Ishikawa (cell line): ENCODE measurements at regions not wholly inside any gene's neighbourhood (a gene's known extent, or its start where the extent isn't known, plus 50 kb on each side); places are given as distances from the start of the nearest gene placed in this dataset.

Experiments
- CEBPB ChIP-seq: IDR thresholded peaks from 2 replicates; pipeline ENCODE4 v1.6.1; 2012
- CREB1 ChIP-seq: IDR thresholded peaks from 2 replicates; pipeline ENCODE4 v1.6.1; 2012; ENCODE audit warnings: low read depth
- EGR1 ChIP-seq: IDR thresholded peaks from 2 replicates; pipeline ENCODE4 v1.6.1; 2012
- EP300 ChIP-seq: IDR thresholded peaks from 2 replicates; pipeline ENCODE4 v1.6.1; 2012; ENCODE audit warnings: borderline replicate concordance
- FOXM1 ChIP-seq: IDR thresholded peaks from 2 replicates; pipeline ENCODE4 v1.6.1; 2012; ENCODE audit warnings: low read depth, borderline replicate concordance
- NFIC ChIP-seq: IDR thresholded peaks from 2 replicates; pipeline ENCODE4 v1.6.1; 2012
- RAD21 ChIP-seq: IDR thresholded peaks from 2 replicates; pipeline ENCODE4 v1.6.1; 2012; ENCODE audit warnings: low read depth
- TAF1 ChIP-seq: IDR thresholded peaks from 2 replicates; pipeline ENCODE4 v1.6.1; 2012; ENCODE audit warnings: low read depth, mild to moderate bottlenecking
- TCF12 ChIP-seq: IDR thresholded peaks from 2 replicates; pipeline ENCODE4 v1.6.1; 2012; ENCODE audit warnings: low read depth
- USF1 ChIP-seq: IDR thresholded peaks from 2 replicates; pipeline ENCODE4 v1.6.1; 2012
- YY1 ChIP-seq: IDR thresholded peaks from 2 replicates; pipeline ENCODE4 v1.6.1; 2012; ENCODE audit warnings: low read depth
- TF ChIP-seq, protein P1 (sequence below): IDR thresholded peaks from 2 replicates; pipeline ENCODE4 v1.6.1; 2012
- TF ChIP-seq, protein P2 (sequence below): IDR thresholded peaks from 2 replicates; pipeline ENCODE4 v1.6.1; 2012; ENCODE audit warnings: low read depth, mild to moderate bottlenecking

DNA sequence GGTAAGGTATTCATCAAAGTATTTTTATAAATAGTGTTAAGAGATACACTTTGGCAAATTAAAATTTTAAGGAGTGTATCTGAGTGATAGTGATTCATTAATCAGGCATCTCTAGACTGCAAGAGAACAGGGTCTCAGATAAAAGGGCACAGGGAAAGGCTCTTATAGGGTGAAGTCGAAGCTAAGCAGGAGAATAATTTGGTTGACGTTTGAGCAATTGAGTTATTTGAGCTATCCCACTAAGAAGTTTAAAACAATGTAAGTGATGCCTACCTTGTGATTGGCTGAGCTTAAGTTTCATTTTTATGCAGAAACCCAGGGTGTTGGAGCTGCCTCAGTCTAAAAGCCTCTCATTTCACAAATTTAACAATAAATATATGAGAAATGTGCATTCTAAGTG is 125.3 kb downstream of the SLC6A15 start:
- TF ChIP-seq TAF1, result no peak
- TF ChIP-seq EP300, result no peak
- no peak for TF ChIP-seq FOXM1
- TF ChIP-seq CEBPB, result no peak
- no peak for TF ChIP-seq EGR1
- TF ChIP-seq CREB1, result no peak
- TF ChIP-seq USF1, result no peak
- TF ChIP-seq, protein P1, sequence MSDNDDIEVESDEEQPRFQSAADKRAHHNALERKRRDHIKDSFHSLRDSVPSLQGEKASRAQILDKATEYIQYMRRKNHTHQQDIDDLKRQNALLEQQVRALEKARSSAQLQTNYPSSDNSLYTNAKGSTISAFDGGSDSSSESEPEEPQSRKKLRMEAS, result no peak
- no peak for TF ChIP-seq YY1
- TF ChIP-seq NFIC, result no peak
- TF ChIP-seq, protein P2, sequence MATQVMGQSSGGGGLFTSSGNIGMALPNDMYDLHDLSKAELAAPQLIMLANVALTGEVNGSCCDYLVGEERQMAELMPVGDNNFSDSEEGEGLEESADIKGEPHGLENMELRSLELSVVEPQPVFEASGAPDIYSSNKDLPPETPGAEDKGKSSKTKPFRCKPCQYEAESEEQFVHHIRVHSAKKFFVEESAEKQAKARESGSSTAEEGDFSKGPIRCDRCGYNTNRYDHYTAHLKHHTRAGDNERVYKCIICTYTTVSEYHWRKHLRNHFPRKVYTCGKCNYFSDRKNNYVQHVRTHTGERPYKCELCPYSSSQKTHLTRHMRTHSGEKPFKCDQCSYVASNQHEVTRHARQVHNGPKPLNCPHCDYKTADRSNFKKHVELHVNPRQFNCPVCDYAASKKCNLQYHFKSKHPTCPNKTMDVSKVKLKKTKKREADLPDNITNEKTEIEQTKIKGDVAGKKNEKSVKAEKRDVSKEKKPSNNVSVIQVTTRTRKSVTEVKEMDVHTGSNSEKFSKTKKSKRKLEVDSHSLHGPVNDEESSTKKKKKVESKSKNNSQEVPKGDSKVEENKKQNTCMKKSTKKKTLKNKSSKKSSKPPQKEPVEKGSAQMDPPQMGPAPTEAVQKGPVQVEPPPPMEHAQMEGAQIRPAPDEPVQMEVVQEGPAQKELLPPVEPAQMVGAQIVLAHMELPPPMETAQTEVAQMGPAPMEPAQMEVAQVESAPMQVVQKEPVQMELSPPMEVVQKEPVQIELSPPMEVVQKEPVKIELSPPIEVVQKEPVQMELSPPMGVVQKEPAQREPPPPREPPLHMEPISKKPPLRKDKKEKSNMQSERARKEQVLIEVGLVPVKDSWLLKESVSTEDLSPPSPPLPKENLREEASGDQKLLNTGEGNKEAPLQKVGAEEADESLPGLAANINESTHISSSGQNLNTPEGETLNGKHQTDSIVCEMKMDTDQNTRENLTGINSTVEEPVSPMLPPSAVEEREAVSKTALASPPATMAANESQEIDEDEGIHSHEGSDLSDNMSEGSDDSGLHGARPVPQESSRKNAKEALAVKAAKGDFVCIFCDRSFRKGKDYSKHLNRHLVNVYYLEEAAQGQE, result no peak
- TF ChIP-seq RAD21, result no peak
- no peak for TF ChIP-seq TCF12
